ENCODE measurements at regions not wholly inside any gene's neighbourhood (a gene's known extent, or its start where the extent isn't known, plus 50 kb on each side); places are given as distances from the start of the nearest gene placed in this dataset.

DNA sequence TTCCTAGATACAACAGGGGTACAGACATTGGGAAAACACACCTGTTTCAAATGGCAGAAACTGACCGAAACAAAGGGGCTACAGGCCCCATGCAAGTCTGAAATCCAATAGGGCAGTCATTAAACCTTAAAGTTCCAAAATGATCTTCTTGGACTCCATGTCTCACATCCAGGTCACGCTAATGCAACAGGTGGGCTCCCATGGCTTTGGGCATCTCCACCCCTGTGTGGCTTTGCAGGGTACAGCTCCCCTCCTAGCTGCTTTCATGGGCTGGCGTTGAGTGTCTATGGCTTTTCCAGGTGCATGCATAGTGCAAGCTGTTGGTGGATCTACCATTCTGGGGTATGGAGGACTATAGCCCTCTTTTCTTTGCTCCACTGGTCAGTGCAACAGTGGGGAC lies 248.1 kb upstream of the RHOBTB1 start:
- TF ChIP-seq, protein P1, sequence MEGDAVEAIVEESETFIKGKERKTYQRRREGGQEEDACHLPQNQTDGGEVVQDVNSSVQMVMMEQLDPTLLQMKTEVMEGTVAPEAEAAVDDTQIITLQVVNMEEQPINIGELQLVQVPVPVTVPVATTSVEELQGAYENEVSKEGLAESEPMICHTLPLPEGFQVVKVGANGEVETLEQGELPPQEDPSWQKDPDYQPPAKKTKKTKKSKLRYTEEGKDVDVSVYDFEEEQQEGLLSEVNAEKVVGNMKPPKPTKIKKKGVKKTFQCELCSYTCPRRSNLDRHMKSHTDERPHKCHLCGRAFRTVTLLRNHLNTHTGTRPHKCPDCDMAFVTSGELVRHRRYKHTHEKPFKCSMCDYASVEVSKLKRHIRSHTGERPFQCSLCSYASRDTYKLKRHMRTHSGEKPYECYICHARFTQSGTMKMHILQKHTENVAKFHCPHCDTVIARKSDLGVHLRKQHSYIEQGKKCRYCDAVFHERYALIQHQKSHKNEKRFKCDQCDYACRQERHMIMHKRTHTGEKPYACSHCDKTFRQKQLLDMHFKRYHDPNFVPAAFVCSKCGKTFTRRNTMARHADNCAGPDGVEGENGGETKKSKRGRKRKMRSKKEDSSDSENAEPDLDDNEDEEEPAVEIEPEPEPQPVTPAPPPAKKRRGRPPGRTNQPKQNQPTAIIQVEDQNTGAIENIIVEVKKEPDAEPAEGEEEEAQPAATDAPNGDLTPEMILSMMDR (IDR thresholded peaks at IDR 0.05): no peak
- TF ChIP-seq POLR2A (IDR thresholded peaks at IDR 0.05): no peak

Data from Peyer's patch (tissue), 4 donors.